Lower leg skin (tissue), 3 donors: ENCODE measurements at regions not wholly inside any gene's neighbourhood (a gene's known extent, or its start where the extent isn't known, plus 50 kb on each side); places are given as distances from the start of the nearest gene placed in this dataset.

Source experiments
- POLR2A ChIP-seq, 2 donors: fragments of 450-650 bp; IDR thresholded peaks; one replicate each; pipeline ENCODE4 v1.6.1; 2016 to 2017; ENCODE audit warnings: antibody characterized with exemption in 2 of 2, mild to moderate bottlenecking in 1 of 2, moderate library complexity in 1 of 2
- TF ChIP-seq, protein P1 (sequence below), 3 donors: fragments of 450-650 bp; IDR thresholded peaks; one replicate each; pipeline ENCODE4 v1.5.1; 2016; ENCODE audit warnings: antibody characterized with exemption in 3 of 3, mild to moderate bottlenecking in 3 of 3, moderate library complexity in 2 of 3

- TF ChIP-seq, protein P1, sequence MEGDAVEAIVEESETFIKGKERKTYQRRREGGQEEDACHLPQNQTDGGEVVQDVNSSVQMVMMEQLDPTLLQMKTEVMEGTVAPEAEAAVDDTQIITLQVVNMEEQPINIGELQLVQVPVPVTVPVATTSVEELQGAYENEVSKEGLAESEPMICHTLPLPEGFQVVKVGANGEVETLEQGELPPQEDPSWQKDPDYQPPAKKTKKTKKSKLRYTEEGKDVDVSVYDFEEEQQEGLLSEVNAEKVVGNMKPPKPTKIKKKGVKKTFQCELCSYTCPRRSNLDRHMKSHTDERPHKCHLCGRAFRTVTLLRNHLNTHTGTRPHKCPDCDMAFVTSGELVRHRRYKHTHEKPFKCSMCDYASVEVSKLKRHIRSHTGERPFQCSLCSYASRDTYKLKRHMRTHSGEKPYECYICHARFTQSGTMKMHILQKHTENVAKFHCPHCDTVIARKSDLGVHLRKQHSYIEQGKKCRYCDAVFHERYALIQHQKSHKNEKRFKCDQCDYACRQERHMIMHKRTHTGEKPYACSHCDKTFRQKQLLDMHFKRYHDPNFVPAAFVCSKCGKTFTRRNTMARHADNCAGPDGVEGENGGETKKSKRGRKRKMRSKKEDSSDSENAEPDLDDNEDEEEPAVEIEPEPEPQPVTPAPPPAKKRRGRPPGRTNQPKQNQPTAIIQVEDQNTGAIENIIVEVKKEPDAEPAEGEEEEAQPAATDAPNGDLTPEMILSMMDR (IDR thresholded peaks at IDR 0.05) = no peak
- no peak for TF ChIP-seq POLR2A (IDR thresholded peaks at IDR 0.05)
These were observed 94.5 kb downstream of the RFPL4B start for GRCh38 chr6:112441607-112442006.
